Activated naive CD8-positive, alpha-beta T cell (primary cell): ENCODE measurements at regions not wholly inside any gene's neighbourhood (a gene's known extent, or its start where the extent isn't known, plus 50 kb on each side); places are given as distances from the start of the nearest gene placed in this dataset.

ENCODE experiments used
- H3K27ac Mint-ChIP-seq: one replicate; pipeline ENCODE4 v1.8.0; 2021; ENCODE audit warnings: mixed read lengths
- H3K27me3 Mint-ChIP-seq: one replicate; pipeline ENCODE4 v1.8.0; 2021; ENCODE audit warnings: mixed read lengths
- H3K36me3 Mint-ChIP-seq: one replicate; pipeline ENCODE4 v1.8.0; 2021; ENCODE audit warnings: mixed read lengths
- H3K4me1 Mint-ChIP-seq: one replicate; pipeline ENCODE4 v1.8.0; 2021; ENCODE audit warnings: low read depth, mixed read lengths
- H3K4me3 Mint-ChIP-seq: one replicate; pipeline ENCODE4 v1.8.0; 2021; ENCODE audit warnings: mild to moderate bottlenecking, mixed read lengths
- H3K9me3 Mint-ChIP-seq: one replicate; pipeline ENCODE4 v1.8.0; 2021; ENCODE audit warnings: low read depth, mixed read lengths

DNA sequence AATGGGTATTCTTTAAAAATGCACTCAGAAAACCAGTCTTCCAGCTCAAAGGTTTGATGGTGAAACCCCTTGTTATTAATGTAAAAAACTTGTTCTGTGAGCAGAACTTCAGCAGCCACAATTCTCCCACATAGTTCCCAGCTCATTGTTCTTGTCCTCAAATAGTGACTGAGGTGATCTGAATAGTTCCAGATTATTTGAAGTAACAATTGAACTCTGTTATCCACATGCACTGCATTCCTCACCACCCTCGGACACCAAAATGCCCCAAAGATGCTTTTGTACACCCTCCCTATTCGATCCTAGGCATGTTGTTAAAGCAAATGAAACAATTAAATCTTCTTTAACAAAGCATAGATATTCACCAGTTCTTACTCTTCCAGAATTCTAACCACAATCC is 2186.8 kb upstream of the CELF4 start:
- Mint-ChIP-seq H3K27ac (no peak overlapping the region), H3K4me1 (no peaks in the 10 kb centered on the region), H3K36me3 (no peaks in the 10 kb centered on the region), H3K9me3 (peaks cover 15% of the 10 kb centered on the region), H3K27me3 (no peaks in the 10 kb centered on the region), H3K4me3 (no peak overlapping the region)

GRCh38 chr18:39751921-39752320 is 2186.3 kb upstream of the CELF4 start:
- peaks cover 15% of the 10 kb centered on the region for H3K9me3 Mint-ChIP-seq
- no peaks in the 10 kb centered on the region for H3K4me1 Mint-ChIP-seq
- H3K4me3 Mint-ChIP-seq, result no peak overlapping the region
- H3K36me3 Mint-ChIP-seq, result no peaks in the 10 kb centered on the region
- no peaks in the 10 kb centered on the region for H3K27me3 Mint-ChIP-seq
- H3K27ac Mint-ChIP-seq, result no peak overlapping the region

GRCh38 chr18:39751161-39751560 is 2185.6 kb upstream of the CELF4 start:
- Mint-ChIP-seq H3K4me3 (no peak overlapping the region), H3K36me3 (no peaks in the 10 kb centered on the region), H3K27me3 (no peaks in the 10 kb centered on the region), H3K4me1 (no peaks in the 10 kb centered on the region), H3K9me3 (peaks cover 12% of the 10 kb centered on the region), H3K27ac (no peak overlapping the region)

GRCh38 chr18:39749154-39749553 is 2183.6 kb upstream of the CELF4 start:
- Mint-ChIP-seq H3K27me3 (no peaks in the 10 kb centered on the region), H3K27ac (no peak overlapping the region), H3K36me3 (no peaks in the 10 kb centered on the region), H3K4me1 (no peaks in the 10 kb centered on the region), H3K9me3 (peaks cover 3% of the 10 kb centered on the region), H3K4me3 (no peak overlapping the region)

- Mint-ChIP-seq H3K36me3 (no peaks in the 10 kb centered on the region), H3K27me3 (no peaks in the 10 kb centered on the region)
Measured at GRCh38 chr18:39748727-39749126, 2183.1 kb upstream of the CELF4 start.

DNA sequence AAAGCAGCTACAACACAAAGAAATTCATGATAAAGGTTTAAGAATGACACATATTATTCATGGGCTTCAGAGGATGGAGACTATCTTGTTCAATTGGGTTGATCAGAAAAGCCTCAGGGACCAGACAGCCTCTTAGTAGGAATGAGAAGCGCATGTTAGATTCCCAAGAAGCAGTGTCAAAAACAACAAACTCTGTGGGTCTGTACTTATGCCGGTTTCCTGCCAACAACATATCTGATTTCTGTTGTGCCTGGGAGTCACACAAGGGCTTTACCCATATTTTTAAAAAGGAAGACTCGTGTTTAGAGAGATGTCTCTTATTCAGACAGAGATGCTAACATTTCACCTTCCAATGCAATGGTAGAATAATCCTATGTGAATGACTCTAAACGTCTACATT is 2180.6 kb upstream of the CELF4 start:
- Mint-ChIP-seq H3K4me1 (no peaks in the 10 kb centered on the region), H3K27ac (no peak overlapping the region), H3K27me3 (no peaks in the 10 kb centered on the region), H3K9me3 (peaks cover 3% of the 10 kb centered on the region), H3K36me3 (no peaks in the 10 kb centered on the region), H3K4me3 (no peak overlapping the region)

More at GRCh38 chr18:39748727-39749126, 2183.1 kb upstream of the CELF4 start:
- Mint-ChIP-seq H3K4me3 (no peak overlapping the region), H3K4me1 (no peaks in the 10 kb centered on the region), H3K27ac (no peak overlapping the region), H3K9me3 (peaks cover 3% of the 10 kb centered on the region)

- H3K27ac Mint-ChIP-seq, result no peak overlapping the region
- H3K36me3 Mint-ChIP-seq, result no peaks in the 10 kb centered on the region
- no peaks in the 10 kb centered on the region for H3K27me3 Mint-ChIP-seq
- no peaks in the 10 kb centered on the region for H3K9me3 Mint-ChIP-seq
- no peaks in the 10 kb centered on the region for H3K4me1 Mint-ChIP-seq
- H3K4me3 Mint-ChIP-seq, result no peak overlapping the region
Measured at GRCh38 chr18:39743463-39743862, 2177.9 kb upstream of the CELF4 start.

DNA sequence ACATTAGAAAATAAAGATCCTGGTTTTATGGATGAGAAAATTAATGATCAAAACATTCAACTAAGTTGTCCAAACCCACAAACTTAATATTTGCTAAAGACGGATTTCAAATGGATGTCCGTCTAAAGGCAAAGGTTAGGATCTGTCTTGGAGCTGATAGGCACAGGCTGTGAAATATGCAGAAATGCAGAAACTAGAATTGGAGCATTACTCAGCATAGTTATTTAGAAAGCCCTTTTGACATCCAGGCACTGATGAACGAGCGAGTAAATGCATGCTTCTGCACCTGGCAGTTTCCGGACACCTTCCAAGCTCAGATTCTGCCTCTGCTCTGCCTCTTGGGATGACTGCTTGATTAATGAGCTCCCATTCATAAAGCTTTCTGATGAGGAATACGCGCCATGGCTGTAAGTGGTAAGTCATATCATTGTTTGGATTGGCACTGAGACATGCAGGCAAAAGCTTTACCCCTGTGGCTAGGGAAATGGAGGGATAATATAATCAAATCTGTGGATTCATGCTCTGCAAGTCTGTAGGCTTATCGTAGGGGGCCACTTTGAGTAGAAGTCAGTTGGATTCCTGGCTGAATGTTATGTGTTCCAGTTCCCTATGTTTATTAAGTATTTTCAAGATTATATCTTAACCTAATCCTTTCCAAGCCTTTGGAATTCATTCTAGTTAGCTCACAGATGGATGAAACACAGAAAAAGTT is 2176.3 kb upstream of the CELF4 start:
- Mint-ChIP-seq H3K36me3 (no peaks in the 10 kb centered on the region), H3K4me3 (no peak overlapping the region), H3K27ac (no peak overlapping the region), H3K4me1 (no peaks in the 10 kb centered on the region), H3K9me3 (no peaks in the 10 kb centered on the region), H3K27me3 (no peaks in the 10 kb centered on the region)

GRCh38 chr18:39737869-39738268 is 2172.3 kb upstream of the CELF4 start:
- Mint-ChIP-seq H3K36me3 (no peaks in the 10 kb centered on the region), H3K4me3 (no peak overlapping the region), H3K9me3 (peaks cover 3% of the 10 kb centered on the region), H3K27ac (no peak overlapping the region), H3K4me1 (no peaks in the 10 kb centered on the region), H3K27me3 (no peaks in the 10 kb centered on the region)

GRCh38 chr18:39732918-39733317 is 2167.3 kb upstream of the CELF4 start:
- H3K4me3 Mint-ChIP-seq, result no peak overlapping the region
- no peaks in the 10 kb centered on the region for H3K27me3 Mint-ChIP-seq
- H3K27ac Mint-ChIP-seq, result no peak overlapping the region
- no peaks in the 10 kb centered on the region for H3K4me1 Mint-ChIP-seq
- no peaks in the 10 kb centered on the region for H3K36me3 Mint-ChIP-seq
- H3K9me3 Mint-ChIP-seq, result peaks cover 8% of the 10 kb centered on the region

GRCh38 chr18:39730606-39731005 is 2165.0 kb upstream of the CELF4 start:
- peaks cover 8% of the 10 kb centered on the region for H3K9me3 Mint-ChIP-seq
- no peaks in the 10 kb centered on the region for H3K27me3 Mint-ChIP-seq
- no peaks in the 10 kb centered on the region for H3K4me1 Mint-ChIP-seq
- no peak overlapping the region for H3K27ac Mint-ChIP-seq
- no peak overlapping the region for H3K4me3 Mint-ChIP-seq
- no peaks in the 10 kb centered on the region for H3K36me3 Mint-ChIP-seq

DNA sequence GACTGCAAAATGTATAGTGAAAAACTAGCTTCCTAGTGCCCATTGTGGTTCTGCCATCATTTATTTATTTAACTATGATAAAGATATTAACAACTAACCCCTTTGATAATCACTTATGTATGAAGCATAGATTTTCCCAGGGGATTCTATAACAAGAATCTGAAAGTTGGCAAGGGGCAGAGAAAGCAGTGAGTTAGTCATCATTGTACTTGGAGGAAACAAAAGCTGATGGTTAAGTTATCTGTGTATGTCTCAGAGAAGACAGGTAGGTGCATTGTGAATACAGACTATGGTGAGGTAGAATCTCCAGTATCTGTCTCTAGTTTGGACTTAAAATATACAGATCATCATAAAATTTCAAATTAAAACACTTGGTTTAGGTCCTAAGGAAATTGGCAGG is 2159.1 kb upstream of the CELF4 start:
- H3K4me3 Mint-ChIP-seq, result no peak overlapping the region
- H3K36me3 Mint-ChIP-seq, result no peaks in the 10 kb centered on the region
- no peak overlapping the region for H3K27ac Mint-ChIP-seq
- H3K27me3 Mint-ChIP-seq, result no peaks in the 10 kb centered on the region
- no peaks in the 10 kb centered on the region for H3K4me1 Mint-ChIP-seq
- peaks cover 3% of the 10 kb centered on the region for H3K9me3 Mint-ChIP-seq

- no peaks in the 10 kb centered on the region for H3K36me3 Mint-ChIP-seq
- no peaks in the 10 kb centered on the region for H3K4me1 Mint-ChIP-seq
- H3K4me3 Mint-ChIP-seq, result no peak overlapping the region
- no peaks in the 10 kb centered on the region for H3K9me3 Mint-ChIP-seq
- no peak overlapping the region for H3K27ac Mint-ChIP-seq
- H3K27me3 Mint-ChIP-seq, result no peaks in the 10 kb centered on the region
Measured at GRCh38 chr18:39721712-39722111, 2156.1 kb upstream of the CELF4 start.

GRCh38 chr18:39713961-39714360 is 2148.4 kb upstream of the CELF4 start:
- H3K27ac Mint-ChIP-seq, result no peak overlapping the region
- H3K4me1 Mint-ChIP-seq, result no peaks in the 10 kb centered on the region
- no peak overlapping the region for H3K4me3 Mint-ChIP-seq
- H3K36me3 Mint-ChIP-seq, result no peaks in the 10 kb centered on the region
- no peaks in the 10 kb centered on the region for H3K27me3 Mint-ChIP-seq
- H3K9me3 Mint-ChIP-seq, result no peaks in the 10 kb centered on the region

DNA sequence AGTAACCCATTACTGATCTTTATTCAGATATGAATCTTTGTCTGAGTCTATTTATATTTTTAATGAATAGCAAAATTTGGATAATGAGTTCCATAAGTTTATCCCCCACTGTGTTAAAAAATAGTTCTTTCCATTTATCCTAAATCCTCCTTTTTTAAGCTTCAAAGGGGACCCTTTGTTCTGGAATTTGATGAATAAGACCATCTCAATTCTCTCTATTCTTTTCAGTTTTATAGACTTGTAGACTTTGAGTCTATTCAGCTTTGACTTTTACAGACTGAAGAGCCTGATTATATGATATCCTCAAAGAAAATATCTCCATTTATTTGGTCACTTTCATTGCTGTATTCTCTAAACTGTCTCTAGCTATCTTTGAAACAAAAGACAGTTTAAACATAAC is 2146.1 kb upstream of the CELF4 start:
- no peak overlapping the region for H3K27ac Mint-ChIP-seq
- no peak overlapping the region for H3K4me3 Mint-ChIP-seq
- H3K36me3 Mint-ChIP-seq, result no peaks in the 10 kb centered on the region
- no peaks in the 10 kb centered on the region for H3K27me3 Mint-ChIP-seq
- H3K4me1 Mint-ChIP-seq, result no peaks in the 10 kb centered on the region
- no peaks in the 10 kb centered on the region for H3K9me3 Mint-ChIP-seq

- H3K4me1 Mint-ChIP-seq, result no peaks in the 10 kb centered on the region
- no peaks in the 10 kb centered on the region for H3K36me3 Mint-ChIP-seq
- H3K27me3 Mint-ChIP-seq, result no peaks in the 10 kb centered on the region
- no peak overlapping the region for H3K4me3 Mint-ChIP-seq
- no peak overlapping the region for H3K27ac Mint-ChIP-seq
- H3K9me3 Mint-ChIP-seq, result peaks cover 8% of the 10 kb centered on the region
Measured at GRCh38 chr18:39705362-39705761, 2139.8 kb upstream of the CELF4 start.
